GM18517 (cell line): ENCODE measurements at regions not wholly inside any gene's neighbourhood (a gene's known extent, or its start where the extent isn't known, plus 50 kb on each side); places are given as distances from the start of the nearest gene placed in this dataset.
A peak's percentile ranks its signal among the peaks of the same experiment; 100 is the strongest.
"Not testable (repeated sequence)": the region's sequence is repeated elsewhere in the genome, so short reads cannot be mapped to it uniquely, and the experiment has no call there.

ENCODE experiments used
- ATAC-seq: cut with Tn5 transposase; IDR thresholded peaks from one replicate; pipeline ENCODE4 v1.9.1; 2021; ENCODE audit warnings: mild to moderate bottlenecking, moderate library complexity; ENCODE audit not compliant: unreplicated experiment

GRCh38 chr11:103716363-103716762, 320.1 kb upstream of the DDI1 start:
- no peak for ATAC-seq

GRCh38 chr11:103727262-103727661, 309.2 kb upstream of the DDI1 start:
- ATAC-seq, result no peak

GRCh38 chr11:103729617-103730016, 306.8 kb upstream of the DDI1 start:
- ATAC-seq, result no peak

- no peak for ATAC-seq
Measured at GRCh38 chr11:103730131-103730940, 306.1 kb upstream of the DDI1 start.

- ATAC-seq, result no peak
Measured at GRCh38 chr11:103731670-103732069, 304.8 kb upstream of the DDI1 start.

GRCh38 chr11:103733889-103734288, 302.6 kb upstream of the DDI1 start:
- ATAC-seq, result no peak

- ATAC-seq, result no peak
Measured at GRCh38 chr11:103735497-103736032, 300.9 kb upstream of the DDI1 start.

GRCh38 chr11:103736315-103737036, 300.0 kb upstream of the DDI1 start:
- ATAC-seq, result no peak

- ATAC-seq, result no peak
Measured at GRCh38 chr11:103737037-103737622, 299.3 kb upstream of the DDI1 start.

- no peak for ATAC-seq
Measured at GRCh38 chr11:103737747-103738146, 298.7 kb upstream of the DDI1 start.

GRCh38 chr11:103739074-103739796, 297.2 kb upstream of the DDI1 start:
- not testable (repeated sequence) for ATAC-seq

- ATAC-seq, result peak; percentile 96
Measured at GRCh38 chr11:103744496-103745153, 291.8 kb upstream of the DDI1 start.

GRCh38 chr11:103749158-103749557, 287.3 kb upstream of the DDI1 start:
- no peak for ATAC-seq

- ATAC-seq, result no peak
Measured at GRCh38 chr11:103768816-103769215, 267.6 kb upstream of the DDI1 start.

GRCh38 chr11:103773059-103773458, 263.4 kb upstream of the DDI1 start:
- ATAC-seq, result no peak

GRCh38 chr11:103773537-103773936, 262.9 kb upstream of the DDI1 start:
- no peak for ATAC-seq

GRCh38 chr11:103779054-103779453, 257.4 kb upstream of the DDI1 start:
- no peak for ATAC-seq

GRCh38 chr11:103789952-103790351, 246.5 kb upstream of the DDI1 start:
- ATAC-seq, result no peak

- no peak for ATAC-seq
Measured at GRCh38 chr11:103792981-103793468, 243.4 kb upstream of the DDI1 start.

GRCh38 chr11:103794262-103794661, 242.2 kb upstream of the DDI1 start:
- ATAC-seq, result no peak
